Aorta (tissue), 5 donors: ENCODE measurements at regions not wholly inside any gene's neighbourhood (a gene's known extent, or its start where the extent isn't known, plus 50 kb on each side); places are given as distances from the start of the nearest gene placed in this dataset.
"Not testable (repeated sequence)": the region's sequence is repeated elsewhere in the genome, so short reads cannot be mapped to it uniquely, and the experiment has no call there.

ENCODE experiments used
- ATAC-seq: fragments of 200-7000 bp; cut with Tn5 transposase; one replicate; pipeline ENCODE4 v1.9.1; 2022; ENCODE audit warnings: moderate library complexity; ENCODE audit not compliant: low FRiP score
- DNase-seq, 2 donors: peaks; one replicate each; pipeline ENCODE4 v3.0.0-alpha.2; 2020
- H3K27ac ChIP-seq, 2 donors: one replicate each; pipeline ENCODE4 v1.5.1; 2013; ENCODE audit warnings: low read length in 2 of 2, mild to moderate bottlenecking in 2 of 2, moderate library complexity in 2 of 2, control low read depth in 1 of 2, inconsistent platforms in 1 of 2, low read depth in 1 of 2
- H3K27me3 ChIP-seq, 2 donors: one replicate each; pipeline ENCODE4 v1.6.1; 2013; ENCODE audit warnings: control low read depth in 1 of 2, low read length in 1 of 2, mild to moderate bottlenecking in 1 of 2, moderate library complexity in 1 of 2; ENCODE audit not compliant: insufficient read depth in 2 of 2, control insufficient read depth in 1 of 2
- H3K36me3 ChIP-seq, 2 donors: one replicate each; pipeline ENCODE4 v1.6.1; 2013; ENCODE audit warnings: control low read depth in 1 of 2, low read length in 1 of 2, mild to moderate bottlenecking in 1 of 2; ENCODE audit not compliant: insufficient read depth in 2 of 2, control insufficient read depth in 1 of 2
- H3K4me1 ChIP-seq, 2 donors: one replicate each; pipeline ENCODE4 v1.6.1; 2013; ENCODE audit warnings: low read length in 2 of 2, control low read depth in 1 of 2, mild to moderate bottlenecking in 1 of 2, moderate library complexity in 1 of 2; ENCODE audit not compliant: insufficient read depth in 2 of 2, control insufficient read depth in 1 of 2
- H3K4me3 ChIP-seq, 2 donors: one replicate each; pipeline ENCODE4 v1.5.1; 2013; ENCODE audit warnings: low read length in 2 of 2, control low read depth in 1 of 2, mild to moderate bottlenecking in 1 of 2
- H3K9me3 ChIP-seq: one replicate; pipeline ENCODE4 v1.6.1; 2013; ENCODE audit warnings: mild to moderate bottlenecking, low read length; ENCODE audit not compliant: control insufficient read depth
- WGBS, 2 donors: extraction: QIAGEN DNeasy Blood & Tissue Kit; methylation state at CpG; one replicate each; pipeline ENCODE4 v1.1.7; 2013; 5-methylcytosine and 5-hydroxymethylcytosine counted together
- intact Hi-C, 2 donors: fragments of 100-400 bp; cut with DNase I; formaldehyde crosslinking; loops; one replicate each; pipeline versions ENCODE4 v1.14.2 to v1.15.0; 2022
- donor health status: healthy with polysubstance abuse.
- donor health status: Bipolar disorder and iron deficiency.
- donor health status: DM: no; HTN: no; CAD: no.
- donor health status: DM: no; HTN: no; CAD: no.
- donor health status: DM: yes; HTN: yes; CAD: no.

- Histone ChIP-seq H3K36me3 (no peaks in the 10 kb centered on the region), H3K27ac (no peak overlapping the region), H3K4me1 (no peaks in the 10 kb centered on the region), H3K4me3 (no peak overlapping the region), H3K27me3 (no peaks in the 10 kb centered on the region), H3K9me3 (peaks cover 1% of the 10 kb centered on the region)
- no peak for ATAC-seq
- no peak for DNase-seq
- intact Hi-C loops, result no loop called here
Measured at GRCh38 chr4:19038231-19038630, 1016.7 kb upstream of the LCORL start.

DNA sequence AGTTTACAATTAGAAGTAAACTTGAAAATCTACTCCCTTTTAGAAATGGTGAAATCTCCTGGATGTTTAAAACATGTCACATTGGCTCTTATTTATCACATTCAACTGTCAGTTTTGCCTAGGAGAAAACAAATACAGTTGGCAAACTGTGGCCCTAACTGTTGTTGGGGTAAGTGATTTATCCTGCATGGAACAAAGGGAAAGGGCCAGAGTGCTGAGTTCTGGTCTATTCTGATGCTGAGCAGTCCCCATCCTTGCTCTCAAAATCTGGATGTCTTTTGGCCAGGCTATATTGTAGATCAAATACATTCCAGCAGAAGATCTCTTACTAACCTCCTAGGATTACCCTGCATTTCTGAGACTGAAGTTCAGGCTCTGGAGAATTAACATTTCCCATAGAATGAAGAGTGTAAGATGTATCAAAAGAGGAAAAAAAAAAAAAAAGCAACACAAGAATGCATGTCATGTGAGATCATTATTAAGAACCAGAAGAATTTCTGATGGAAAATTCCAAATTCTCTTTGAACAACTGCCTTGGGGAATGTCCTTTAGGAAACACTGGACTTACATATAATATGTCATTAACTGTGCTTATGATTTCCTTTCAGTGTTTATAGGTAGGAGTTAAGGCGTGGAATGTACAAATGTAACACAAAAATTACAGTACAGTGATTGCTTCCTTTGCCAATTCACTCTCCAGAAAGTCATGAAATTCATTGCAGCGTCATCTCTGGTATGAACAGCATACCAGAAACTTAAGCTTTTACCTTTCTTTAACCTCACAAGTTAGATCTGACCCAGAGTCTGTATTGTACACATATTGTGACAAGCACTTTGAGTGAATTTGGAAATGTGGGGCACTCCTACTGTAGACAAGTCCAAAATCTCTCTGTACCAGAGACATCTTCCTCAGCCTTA, 1012.5 kb upstream of the LCORL start:
- no peak for DNase-seq
- 74 to 84% methylated on average over 2 of the region's 2 CpGs for WGBS, 2 donors
- Histone ChIP-seq H3K4me3 (no peak overlapping the region), H3K4me1 (no peaks in the 10 kb centered on the region), H3K9me3 (no peaks in the 10 kb centered on the region), H3K27me3 (no peaks in the 10 kb centered on the region), H3K36me3 (no peaks in the 10 kb centered on the region), H3K27ac (no peak overlapping the region)
- intact Hi-C loops, result no loop called here
- no peak for ATAC-seq

DNA sequence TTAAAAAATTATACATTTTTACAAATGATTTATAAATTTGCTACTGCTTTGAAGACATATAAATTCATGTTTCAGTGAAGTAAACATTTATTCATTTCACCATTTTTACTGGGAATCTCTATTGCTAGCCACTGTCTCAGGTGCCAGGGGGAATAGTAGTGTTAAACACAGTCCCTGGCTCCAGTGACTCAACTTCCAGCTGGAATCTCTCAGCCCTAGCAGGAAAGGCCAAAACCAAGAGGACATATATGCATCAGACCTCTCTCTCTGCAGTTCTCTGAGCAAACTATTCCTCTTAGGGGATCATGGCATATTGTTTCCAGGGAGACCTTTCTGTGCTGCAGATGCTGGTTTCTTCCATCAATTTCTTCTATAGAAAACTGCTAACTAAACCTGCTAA, 1009.0 kb upstream of the LCORL start:
- no peak for ATAC-seq
- no peak for DNase-seq
- Histone ChIP-seq H3K9me3 (no peaks in the 10 kb centered on the region), H3K27me3 (no peaks in the 10 kb centered on the region), H3K4me3 (no peak overlapping the region), H3K27ac (no peak overlapping the region), H3K36me3 (no peaks in the 10 kb centered on the region), H3K4me1 (no peaks in the 10 kb centered on the region)
- intact Hi-C loops, result no loop called here

DNA sequence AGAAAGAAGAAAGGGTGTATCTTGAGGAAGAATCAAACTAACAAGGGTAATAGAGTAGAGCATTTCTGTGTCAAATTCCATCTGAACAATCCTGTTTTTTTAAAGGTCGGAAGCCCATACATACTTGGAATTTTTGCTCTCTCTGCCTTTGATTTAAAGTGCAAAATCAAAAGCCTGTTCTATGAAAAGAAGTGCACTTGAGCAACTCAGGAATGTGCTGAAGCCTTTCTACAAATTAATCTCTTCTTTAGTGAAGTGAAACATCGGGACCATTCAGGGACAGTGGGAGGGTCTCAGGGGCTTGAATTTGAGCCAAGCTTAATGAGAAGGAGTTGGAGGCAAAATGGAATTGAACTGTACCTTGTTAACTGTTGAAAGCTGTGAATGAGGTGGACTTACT, 1008.5 kb upstream of the LCORL start:
- H3K4me1 ChIP-seq, result no peaks in the 10 kb centered on the region
- H3K9me3 ChIP-seq, result no peaks in the 10 kb centered on the region
- 3 to 8% methylated on average over 2 of the region's 2 CpGs for WGBS, 2 donors
- no peaks in the 10 kb centered on the region for H3K36me3 ChIP-seq
- DNase-seq (no peak), ATAC-seq (no peak)
- H3K27me3 ChIP-seq, result no peaks in the 10 kb centered on the region
- intact Hi-C loops, result no loop called here
- H3K27ac ChIP-seq, result no peak overlapping the region
- H3K4me3 ChIP-seq, result no peak overlapping the region

DNA sequence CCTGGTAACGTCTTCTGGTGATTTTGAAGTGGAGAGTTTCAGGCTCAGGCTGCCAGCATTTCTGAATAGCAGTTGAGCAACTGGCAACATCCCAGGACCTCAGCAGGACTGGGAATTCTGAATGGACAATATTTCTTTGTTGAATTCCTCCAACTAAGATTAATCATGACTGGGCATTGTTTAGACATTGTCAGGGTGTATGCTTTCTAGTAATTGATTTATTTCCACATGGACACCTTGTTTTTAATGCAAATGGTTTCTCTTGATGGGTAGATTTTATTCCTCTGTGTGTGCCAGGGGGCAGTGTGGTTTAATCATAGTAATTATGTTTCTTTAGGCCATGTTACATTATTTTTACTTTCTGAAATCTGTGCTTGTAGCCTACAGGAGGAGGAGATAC, 1004.7 kb upstream of the LCORL start:
- Histone ChIP-seq H3K4me3 (no peak overlapping the region), H3K27ac (no peak overlapping the region), H3K36me3 (no peaks in the 10 kb centered on the region), H3K4me1 (no peaks in the 10 kb centered on the region), H3K27me3 (no peaks in the 10 kb centered on the region), H3K9me3 (no peaks in the 10 kb centered on the region)
- intact Hi-C loops, result no loop called here
- WGBS, 2 donors, result 3 to 8% methylated on average over 1 of the region's 1 CpG
- ATAC-seq, result no peak
- no peak for DNase-seq

DNA sequence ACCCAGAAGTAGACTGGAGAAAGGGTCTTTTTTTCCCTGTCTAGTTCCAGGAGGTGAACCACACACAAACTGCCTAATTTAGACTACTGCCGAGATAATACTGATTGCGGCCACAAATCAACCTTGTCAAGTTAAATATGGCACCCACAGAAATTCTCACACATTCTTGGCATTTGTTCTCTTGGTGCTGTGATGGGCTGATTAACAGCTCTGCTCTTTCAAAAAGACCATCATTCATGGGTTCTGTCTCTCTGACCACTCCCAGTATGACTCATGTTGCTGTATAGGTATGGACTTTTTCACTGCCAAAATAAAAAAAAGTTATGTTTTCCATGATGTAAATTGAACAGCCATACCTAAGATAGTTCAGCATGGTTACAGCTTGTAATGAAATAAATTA, 1003.5 kb upstream of the LCORL start:
- 62 to 66% methylated on average over 2 of the region's 2 CpGs for WGBS, 2 donors
- intact Hi-C loops, result no loop called here
- DNase-seq, result no peak

GRCh38 chr4:19024047-19024446, 1002.5 kb upstream of the LCORL start:
- Histone ChIP-seq H3K36me3 (no peaks in the 10 kb centered on the region), H3K9me3 (no peaks in the 10 kb centered on the region), H3K4me1 (no peaks in the 10 kb centered on the region), H3K4me3 (no peak overlapping the region), H3K27ac (no peak overlapping the region), H3K27me3 (no peaks in the 10 kb centered on the region)
- no peak for DNase-seq
- no peak for ATAC-seq
- intact Hi-C loops, result no loop called here
- 96% methylated on average over 8 of the region's 8 CpGs for WGBS, 2 donors

More for the DNA sequence above, 1003.5 kb upstream of the LCORL start:
- H3K27me3 ChIP-seq, result no peaks in the 10 kb centered on the region
- no peaks in the 10 kb centered on the region for H3K36me3 ChIP-seq
- H3K4me1 ChIP-seq, result no peaks in the 10 kb centered on the region
- H3K27ac ChIP-seq, result no peak overlapping the region
- no peak overlapping the region for H3K4me3 ChIP-seq
- no peaks in the 10 kb centered on the region for H3K9me3 ChIP-seq
- ATAC-seq, result no peak

DNA sequence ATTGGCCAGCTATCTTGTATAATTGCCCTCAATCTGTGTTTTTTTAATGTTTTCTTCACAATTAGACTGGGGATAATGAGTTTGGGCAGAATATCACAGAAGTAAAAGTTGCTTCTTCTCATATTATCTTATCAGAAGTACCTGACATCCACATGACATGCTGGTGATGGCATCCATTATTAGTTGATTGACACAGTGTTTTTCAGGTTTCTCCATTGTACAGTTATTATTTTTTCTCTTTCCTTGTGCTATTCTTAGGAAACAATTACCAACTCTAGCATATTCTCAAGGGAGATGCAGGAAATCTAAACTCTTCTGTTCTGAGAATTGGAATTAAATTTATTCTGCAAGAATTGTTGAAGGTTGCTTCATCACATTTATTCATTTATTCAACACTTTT, 1000.1 kb upstream of the LCORL start:
- ATAC-seq (no peak), DNase-seq (no peak)
- intact Hi-C loops, result no loop called here
- Histone ChIP-seq H3K27ac (no peak overlapping the region), H3K9me3 (no peaks in the 10 kb centered on the region), H3K4me3 (no peak overlapping the region), H3K27me3 (no peaks in the 10 kb centered on the region), H3K4me1 (no peaks in the 10 kb centered on the region), H3K36me3 (no peaks in the 10 kb centered on the region)

- H3K27ac ChIP-seq, H3K36me3 ChIP-seq, DNase-seq, ATAC-seq, H3K4me1 ChIP-seq, H3K4me3 ChIP-seq, H3K27me3 ChIP-seq, H3K9me3 ChIP-seq, intact Hi-C loops: not testable (repeated sequence)
- 94 to 96% methylated on average over 11 of the region's 11 CpGs for WGBS, 2 donors
Measured at GRCh38 chr4:19016550-19016949, 995.0 kb upstream of the LCORL start.
